ENCODE measurements at regions not wholly inside any gene's neighbourhood (a gene's known extent, or its start where the extent isn't known, plus 50 kb on each side); places are given as distances from the start of the nearest gene placed in this dataset.
"Not testable (repeated sequence)": the region's sequence is repeated elsewhere in the genome, so short reads cannot be mapped to it uniquely, and the experiment has no call there.

DNA sequence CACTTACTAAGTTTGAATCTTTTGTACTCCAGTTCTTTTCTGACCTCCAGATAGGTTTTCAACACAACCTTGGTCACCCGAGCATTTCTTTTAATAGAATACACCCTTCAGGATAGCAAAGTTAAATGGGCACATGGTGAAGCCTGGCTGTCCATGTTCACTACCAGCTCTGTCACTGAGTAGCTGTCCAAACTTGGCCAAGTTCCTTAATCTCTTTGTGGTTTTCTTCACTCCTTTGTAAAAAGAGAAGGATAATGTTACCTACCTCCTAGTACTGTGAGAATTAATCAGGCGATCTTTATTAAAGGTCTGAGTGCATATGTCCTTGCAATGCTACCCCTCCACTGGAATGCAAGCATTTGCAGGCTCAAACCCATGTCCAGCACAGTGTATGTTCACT lies 128.1 kb upstream of the PTPRZ1 start:
- no peak for DNase-seq (ENCODE audit: low spot score)

DNA sequence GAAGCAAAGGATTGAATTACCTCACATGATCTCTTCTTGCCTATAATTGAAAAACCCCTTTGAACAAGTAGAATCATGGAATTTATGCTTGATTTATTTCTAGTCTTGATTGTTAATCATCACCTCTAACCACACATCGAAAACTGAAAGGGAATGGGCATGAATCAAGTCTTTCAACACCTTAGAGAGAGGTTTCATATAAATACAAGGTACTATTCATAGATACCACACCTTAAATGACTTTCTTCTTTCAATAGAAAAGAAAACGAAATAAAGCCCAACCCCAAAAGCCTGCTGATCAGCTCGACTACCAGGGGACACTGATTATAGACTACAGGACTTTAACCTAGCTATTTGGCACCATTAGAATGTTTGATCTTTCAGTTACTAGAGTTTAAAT lies 128.6 kb upstream of the PTPRZ1 start:
- no peak for DNase-seq (ENCODE audit: low spot score)

DNA sequence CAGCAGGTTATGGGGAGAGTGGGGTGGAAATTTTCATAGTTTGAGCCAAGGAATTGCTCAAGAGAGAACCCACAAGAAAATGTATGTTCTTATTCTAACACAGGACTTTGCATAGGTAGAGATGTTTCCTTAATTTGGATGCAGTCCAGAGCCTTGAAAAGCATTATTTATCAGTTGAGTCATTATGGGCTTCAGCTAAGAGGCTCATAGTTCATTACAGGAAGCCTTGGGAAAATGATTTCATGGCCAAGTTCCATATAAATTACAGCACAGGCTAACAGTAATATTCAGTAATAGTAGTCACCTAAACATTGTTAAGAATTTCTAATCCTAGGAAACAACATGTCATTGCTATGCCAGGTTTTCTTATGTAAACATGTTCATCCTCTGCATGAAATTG lies 131.1 kb upstream of the PTPRZ1 start:
- DNase-seq (ENCODE audit: low spot score) = no peak

DNA sequence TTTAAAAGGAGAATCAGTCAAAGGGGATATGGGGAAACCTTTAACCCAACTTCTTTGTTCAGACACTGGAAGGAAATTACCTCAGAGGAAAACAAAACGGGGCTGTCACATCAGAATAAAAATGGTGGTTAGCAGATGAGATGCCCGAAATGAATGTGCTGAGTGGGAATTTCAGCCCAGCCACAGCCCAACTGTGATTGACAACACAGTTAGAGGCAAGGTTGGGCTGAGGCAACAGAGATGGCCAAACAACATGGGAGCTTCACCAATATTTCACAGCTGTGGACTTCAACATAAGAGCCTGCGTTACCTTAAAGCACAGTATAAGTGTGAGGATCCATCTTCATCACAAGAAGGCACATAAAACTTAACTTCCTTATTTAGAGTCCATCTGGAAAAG lies 133.5 kb upstream of the PTPRZ1 start:
- no peak for DNase-seq (ENCODE audit: low spot score)

DNA sequence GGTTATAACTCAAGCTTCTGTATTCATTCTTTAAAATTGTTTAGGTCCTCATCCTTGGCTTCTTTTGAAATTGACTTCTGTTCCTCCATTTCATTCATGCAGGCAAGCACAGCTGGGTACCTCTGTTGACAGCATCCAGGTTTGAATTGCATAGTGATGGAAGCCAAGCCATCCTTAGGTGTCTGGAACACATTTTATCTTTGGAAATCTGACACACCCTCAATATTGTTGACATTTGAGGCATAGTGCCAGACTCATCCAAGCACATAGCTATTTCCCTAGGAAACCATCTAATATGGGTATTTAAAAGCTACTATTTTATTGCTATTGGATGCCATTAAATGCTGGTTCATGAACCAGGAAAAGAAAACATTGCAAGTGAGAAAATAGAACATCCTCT lies 142.1 kb upstream of the PTPRZ1 start:
- DNase-seq (ENCODE audit: low spot score) = no peak

DNA sequence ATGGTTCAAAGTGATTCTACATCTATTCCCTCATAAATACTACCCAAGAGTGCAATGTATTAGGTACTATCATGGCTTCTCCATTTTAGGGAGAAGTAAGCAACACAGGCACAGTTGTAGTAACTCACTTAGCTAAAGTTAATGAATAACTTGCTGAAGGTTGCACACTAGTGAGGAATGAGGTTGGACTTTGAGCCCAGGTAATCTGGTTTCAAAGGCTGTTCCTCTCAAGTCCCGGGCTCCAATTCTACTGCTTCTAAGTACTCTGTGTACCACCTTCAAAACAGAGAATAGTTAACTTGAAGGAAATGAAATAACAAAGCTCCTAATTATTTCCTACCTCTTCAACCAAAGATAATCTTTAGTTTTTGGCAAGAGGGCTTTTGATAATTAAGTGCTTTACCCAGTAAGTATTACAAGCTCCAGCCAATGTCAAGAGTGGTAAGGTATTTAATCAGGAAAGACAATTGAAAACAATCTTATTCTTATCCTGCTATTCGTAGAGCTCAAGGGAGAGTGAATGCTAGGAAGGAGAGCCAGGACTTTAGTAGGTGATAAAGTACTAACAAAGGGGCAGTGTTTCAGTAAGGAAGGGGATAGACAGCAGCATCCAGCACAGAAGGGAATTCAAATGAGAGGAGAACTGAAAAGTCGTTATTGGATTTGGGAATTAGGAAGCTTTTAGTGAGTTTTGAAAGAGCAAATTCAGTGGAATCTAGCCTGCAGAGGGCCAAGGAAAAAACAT lies 158.2 kb upstream of the PTPRZ1 start:
- DNase-seq (ENCODE audit: low spot score) = no peak

DNA sequence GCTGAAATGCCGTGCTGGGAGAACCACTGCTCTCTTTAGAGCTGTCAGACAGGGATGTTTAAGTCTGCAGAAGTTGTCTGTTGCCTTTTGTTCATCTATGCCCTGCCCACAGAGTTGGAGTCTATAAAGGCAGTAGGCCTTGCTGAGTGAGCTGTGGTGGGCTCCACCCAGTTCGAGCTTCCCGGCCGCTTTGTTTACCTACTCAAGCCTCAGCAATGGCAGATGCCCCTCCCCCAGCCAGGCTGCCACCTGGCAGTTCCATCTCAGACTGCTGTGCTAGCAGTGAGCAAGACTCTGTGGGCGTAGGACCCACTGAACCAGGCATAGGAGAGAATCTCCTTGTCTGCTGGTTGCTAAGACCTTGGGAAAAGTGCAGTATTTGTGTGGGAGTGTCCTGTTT lies 160.0 kb upstream of the PTPRZ1 start:
- DNase-seq (ENCODE audit: low spot score) = not testable (repeated sequence)

DNA sequence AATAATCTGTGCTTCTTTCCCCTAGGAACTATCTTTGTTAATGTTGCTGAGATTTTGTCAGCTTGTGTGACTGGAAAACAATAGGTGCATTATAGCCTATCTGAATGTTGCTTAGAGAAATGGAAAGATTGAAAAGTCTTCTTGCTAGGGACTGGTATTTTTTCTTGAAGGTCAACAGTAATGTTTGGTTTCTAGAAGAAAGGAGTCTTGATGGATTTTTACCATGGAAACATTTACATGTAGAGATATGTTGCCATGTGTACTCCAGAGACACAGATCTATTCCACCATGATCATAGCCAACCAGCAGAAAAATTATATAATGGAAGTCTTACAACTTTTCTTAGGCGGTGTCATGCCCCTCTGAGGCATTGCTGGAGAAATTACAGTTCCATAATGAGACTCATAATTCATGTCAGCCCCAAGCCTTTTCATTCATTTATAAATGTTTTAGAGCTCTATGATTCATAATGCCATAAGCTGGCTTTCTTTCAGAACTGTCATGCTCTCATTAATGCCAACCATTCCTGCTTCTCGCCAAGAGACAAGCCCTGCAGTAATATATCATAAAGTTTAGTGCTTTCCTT lies 175.1 kb upstream of the PTPRZ1 start:
- DNase-seq (ENCODE audit: low spot score) = no peak

DNA sequence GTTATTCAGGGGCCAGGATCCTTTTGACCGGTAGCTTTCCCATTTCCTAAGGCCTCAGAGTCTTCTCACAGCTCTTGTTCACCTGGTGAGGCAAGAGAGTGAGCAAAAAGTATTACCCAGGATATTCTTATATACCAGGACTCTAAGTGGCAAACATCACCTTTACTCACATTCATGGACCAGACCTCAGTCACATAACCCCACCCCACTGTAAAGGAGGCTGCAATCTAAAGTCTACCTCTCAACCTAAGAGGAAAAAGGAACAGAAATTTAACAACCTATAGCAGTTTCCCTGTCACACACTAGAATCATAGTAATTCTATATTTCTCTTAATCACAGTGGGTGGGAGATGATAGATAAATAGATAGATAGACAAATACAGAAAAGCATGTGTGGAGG lies 176.0 kb upstream of the PTPRZ1 start:
- DNase-seq (ENCODE audit: low spot score) = no peak

DNA sequence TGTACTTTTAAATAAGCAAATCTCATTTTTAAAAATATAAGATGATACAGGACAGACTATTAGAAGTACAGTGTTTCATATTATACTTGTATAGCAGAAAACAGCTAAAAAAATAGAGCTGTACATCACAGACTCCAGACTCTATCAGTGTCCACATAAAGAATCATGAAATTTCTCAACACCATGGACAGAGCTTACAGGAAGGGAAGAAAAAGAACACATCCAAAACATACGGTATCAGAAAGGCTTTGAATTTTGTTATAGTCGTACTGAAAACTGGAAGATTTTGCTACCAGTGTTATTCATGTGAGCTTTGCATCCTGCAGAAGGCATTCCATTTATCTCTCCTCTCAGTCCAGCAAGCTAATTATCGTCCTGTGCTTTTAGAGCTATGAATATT lies 183.2 kb upstream of the PTPRZ1 start:
- DNase-seq (ENCODE audit: low spot score) = no peak

DNA sequence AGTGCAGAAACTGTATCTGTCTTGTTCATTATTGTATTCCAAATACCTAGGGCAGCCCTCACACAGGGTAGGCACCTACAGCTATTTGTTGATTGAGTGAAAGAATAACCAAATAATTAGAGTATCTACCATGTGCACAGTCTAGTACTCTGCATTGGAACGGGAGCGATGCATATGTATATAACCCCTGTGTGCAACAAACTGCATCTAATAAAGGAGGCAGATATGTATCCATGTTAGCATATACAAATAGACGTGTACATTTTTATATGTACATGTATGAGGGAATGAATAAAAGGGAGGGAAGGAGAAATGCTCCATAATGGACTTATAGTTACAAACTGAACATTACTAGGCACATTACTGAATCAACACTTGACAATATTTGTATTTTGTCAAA lies 191.3 kb upstream of the PTPRZ1 start:
- DNase-seq (ENCODE audit: low spot score) = no peak

DNA sequence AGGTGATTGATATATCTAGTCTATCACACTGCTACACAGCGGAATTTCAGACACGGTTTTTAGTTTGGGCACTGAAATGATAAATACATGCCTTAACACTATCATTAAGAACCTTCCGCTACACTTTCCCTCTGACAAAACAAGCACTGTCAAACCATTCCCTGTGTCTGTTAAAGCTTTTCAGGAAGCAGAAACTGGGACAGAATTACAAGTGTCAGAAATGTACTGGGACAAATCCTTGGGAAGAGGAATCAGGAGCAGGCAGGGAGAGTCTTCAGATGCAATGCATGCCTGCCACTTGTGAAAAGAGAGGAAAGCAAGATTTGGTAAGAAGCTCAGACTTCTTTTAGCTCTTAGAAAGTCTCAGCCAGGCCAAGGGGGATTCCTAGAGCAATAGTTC lies 196.8 kb upstream of the PTPRZ1 start:
- no peak for DNase-seq (ENCODE audit: low spot score)

DNA sequence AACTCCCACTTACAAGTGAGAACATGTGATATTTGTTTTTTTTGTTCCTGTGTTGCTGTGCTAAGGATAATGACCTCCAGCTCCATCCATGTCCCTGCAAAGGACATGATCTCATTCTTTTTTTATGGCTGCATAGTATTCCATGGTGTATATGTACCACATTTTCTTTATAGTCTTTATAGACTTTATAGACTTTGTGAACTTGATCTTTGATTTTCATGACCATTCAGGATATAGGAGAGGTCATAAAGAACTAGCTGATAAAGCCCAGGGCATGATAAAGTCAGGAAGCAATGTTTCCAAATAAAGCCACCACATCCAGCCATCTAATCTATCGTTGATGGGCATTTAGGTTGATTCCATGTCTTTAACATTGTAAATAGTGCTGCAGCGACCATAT lies 198.5 kb upstream of the PTPRZ1 start:
- not testable (repeated sequence) for DNase-seq (ENCODE audit: low spot score)

DNA sequence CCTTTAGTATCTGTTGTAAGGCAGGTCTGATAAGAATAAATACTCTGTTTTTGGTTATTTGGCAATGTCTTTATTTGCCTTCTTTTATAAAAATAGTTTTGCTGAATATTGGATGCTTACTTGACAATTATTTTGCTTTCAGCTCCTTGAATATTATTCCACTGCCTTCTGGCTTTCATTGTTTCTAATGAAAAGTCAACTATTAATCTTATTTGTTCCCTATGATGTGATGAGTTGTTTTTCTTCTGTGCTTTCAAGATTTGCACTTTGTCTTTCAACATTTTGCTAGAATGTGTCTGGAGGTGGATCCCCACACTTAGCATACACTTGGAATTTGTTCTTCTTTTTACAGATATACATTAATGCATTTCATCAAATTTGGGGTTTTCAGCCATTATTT lies 203.8 kb upstream of the PTPRZ1 start:
- DNase-seq (ENCODE audit: low spot score) = no peak

DNA sequence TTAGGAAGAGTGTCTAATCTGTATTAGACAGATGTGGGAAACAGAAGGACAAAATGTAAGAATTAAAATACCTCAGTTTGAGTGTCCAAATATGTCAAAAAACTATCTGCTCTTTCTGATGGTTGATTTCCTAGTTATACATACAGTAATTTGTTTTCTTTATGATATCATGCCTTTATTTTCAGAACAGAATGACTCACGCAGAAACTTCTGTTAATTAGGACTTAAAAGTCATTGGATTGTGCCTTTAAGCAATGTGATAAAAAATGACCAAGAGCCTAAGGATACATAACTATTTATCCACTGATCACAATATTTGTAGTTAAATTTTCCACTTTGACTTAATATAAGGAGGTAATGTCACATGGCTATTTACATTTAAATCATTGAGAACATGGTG lies 206.7 kb upstream of the PTPRZ1 start:
- DNase-seq (ENCODE audit: low spot score) = no peak

DNA sequence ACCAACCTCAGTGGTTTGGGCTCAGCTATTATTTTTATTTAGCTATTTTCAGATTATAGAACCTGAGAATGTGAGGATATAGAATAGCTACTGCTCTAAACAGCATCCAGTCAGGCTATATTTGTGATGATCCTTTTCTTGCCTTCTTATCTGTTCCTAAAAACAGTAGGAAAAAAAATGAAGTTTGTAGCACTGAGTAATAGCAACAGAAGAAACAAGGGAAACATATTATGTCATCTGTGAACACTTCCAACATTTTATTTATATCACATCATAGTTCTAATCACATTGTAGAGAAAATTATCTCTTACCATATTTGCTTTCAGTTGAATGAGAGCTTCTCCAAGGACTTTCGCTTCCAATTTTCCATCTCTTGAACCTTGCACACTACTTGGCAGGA lies 229.6 kb upstream of the PTPRZ1 start:
- no peak for DNase-seq (ENCODE audit: low spot score)

DNA sequence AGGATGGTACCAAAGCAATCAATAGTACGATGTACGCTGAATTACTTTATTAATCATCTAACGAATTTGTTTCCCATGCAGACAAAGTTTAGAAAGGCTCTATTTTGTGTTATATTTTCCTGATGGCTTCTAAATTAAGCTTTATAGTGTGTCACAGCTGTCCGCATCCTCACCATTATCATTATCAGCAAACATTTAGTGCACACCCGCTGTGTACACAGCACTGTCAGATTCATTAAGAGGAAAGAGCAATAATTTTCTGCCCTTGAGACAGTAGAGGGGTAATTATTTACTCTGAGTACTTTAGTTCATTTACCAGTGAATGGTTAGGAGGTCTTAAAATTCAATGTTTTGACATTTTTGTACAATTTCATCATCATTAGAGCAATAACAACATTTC lies 233.3 kb upstream of the PTPRZ1 start:
- no peak for DNase-seq (ENCODE audit: low spot score)

DNA sequence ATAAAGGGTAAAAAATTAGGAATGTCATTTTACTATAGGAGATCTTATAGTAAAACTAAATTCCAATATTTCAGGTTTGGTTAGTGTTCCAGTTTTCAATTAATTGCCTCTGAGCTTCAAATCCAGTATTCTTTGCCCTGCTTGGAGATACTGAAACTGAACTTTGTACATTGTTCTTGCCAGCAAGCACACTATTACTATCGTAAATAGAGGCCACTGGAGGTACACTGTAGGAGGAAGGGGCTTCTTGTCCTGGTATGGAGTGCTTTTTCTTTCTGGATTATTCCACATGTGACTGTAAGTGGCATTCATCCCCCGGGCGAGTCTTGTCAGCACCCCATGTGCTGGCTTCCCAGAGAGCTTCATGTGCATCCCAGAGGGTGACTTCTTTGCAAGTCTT lies 234.7 kb upstream of the PTPRZ1 start:
- no peak for DNase-seq (ENCODE audit: low spot score)

DNA sequence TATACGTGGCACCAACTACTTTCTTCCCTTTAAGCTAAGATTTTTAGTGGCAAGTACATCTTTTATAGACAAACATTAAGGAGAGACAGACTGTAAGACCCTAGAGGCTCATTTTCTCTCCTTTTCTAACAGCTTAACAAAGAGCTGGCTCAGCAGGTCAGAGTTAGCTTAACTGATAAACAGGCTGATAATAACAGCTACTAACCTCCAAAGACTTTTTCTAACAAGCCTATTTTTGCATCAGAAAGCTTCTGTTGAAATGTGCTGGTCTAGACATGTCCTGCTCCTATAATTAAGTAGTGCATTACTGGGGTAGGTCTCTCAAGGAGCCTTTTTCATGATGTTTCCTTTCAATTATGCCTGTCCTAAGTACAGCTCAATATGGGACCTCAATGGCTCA lies 238.2 kb upstream of the FAM3C start:
- no peak for DNase-seq (ENCODE audit: low spot score)

DNA sequence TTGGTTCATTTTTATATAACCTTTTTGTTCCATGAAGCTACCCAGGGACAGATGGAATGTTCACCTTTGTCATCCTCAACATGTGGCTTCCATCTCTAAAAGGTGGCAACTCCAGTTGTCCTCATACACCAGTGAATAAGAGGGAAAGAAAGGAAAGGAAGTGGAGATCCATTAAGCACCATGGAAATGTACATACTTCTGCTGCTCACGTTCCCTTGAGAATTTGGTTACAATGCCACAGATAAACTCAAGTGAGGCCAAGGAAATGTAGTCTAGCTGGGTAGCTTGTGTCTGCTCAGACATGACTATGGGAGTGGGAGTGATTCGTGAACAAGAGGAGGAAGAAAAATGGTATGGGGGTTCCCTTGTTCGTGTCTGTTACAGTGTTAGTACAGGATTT lies 237.1 kb upstream of the FAM3C start:
- no peak for DNase-seq (ENCODE audit: low spot score)

DNA sequence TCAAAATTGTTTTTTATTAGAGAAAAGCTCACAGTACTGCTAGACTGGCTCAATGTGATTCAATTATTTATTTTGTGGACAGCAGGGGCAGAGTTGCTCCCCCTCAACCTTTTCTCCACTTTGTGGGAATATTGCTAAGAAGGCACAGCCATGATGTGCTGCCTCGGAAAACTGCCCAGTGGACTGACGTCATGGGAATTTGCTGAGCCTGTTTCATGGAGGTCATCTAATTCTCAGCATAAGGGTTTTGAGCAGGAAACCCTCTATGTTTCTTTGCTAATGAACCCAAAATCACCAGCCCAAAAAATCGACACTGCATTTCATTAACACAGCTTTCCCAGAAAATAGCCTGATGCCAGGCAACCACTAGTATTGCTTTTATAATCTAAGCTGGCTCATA lies 228.8 kb upstream of the FAM3C start:
- no peak for DNase-seq (ENCODE audit: low spot score)

DNA sequence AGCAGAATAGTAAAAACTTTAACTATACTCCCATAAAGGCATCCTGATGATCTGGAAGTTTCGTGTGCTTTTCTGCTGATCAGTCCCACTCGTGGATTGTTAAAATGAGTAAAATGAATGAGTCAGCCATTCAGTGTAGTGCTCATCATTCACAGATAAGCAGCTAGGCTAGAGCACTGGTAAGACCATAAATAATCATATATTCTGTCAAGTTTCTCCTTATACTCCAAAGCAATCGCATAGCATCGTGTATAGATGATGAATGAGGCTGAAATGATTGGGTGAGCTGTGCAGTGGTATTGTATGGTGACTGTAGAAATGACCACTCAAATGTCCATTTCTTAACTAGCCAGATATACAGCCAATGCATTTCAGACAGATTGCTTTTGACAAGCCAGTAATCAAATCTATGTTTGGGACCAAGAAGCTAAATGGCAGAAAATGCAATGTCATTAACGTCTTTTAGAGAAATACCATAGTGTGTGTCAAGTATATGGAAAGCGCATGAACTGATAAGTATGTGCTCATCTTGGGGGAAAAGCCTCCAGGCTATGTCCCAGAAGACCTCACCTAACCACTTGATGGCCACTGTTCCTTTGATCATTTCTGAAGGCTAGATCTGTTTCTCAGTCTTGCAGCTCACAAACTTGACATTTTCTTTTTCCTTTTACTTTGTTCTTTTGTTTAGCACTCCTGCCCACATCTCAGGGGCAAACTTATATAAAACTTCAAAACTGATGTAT lies 227.2 kb upstream of the FAM3C start:
- peak; percentile 17 for DNase-seq (ENCODE audit: low spot score)

DNA sequence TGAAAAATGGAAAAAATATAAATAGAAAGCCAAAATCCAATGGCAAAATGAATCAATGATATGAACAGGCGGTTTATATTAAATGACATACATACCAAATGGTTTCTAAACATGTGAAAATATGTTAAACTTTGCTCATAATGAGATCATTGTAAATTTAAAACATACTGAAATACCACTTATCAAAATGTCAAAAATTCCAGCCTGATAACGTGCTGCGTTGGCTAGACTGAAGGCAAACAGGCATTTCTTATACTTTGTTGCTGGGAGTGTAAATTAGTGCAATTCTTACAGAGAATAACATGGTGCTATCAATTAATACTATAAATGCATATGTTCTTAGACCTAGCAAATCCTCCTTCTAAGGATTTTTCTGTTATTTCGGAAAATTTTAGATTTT lies 225.8 kb upstream of the FAM3C start:
- DNase-seq (ENCODE audit: low spot score) = no peak
